Keratinocyte (primary cell): ENCODE measurements at regions not wholly inside any gene's neighbourhood (a gene's known extent, or its start where the extent isn't known, plus 50 kb on each side); places are given as distances from the start of the nearest gene placed in this dataset.

Source experiments
- DNase-seq: peaks from one replicate; pipeline ENCODE4 v3.0.0-alpha.2; 2011; ENCODE audit warnings: low read depth, missing footprints, low spot score
- FAIRE-seq: peaks from 2 replicates; lab custom pipeline; 2011; peaks lifted over from hg19 to GRCh38; lab: Jason Lieb, UNC
- H2AFZ ChIP-seq: 2 replicates; pipeline ENCODE4 v1.6.0; 2012; ENCODE audit warnings: low read length, control low read depth, inconsistent platforms; ENCODE audit not compliant: control insufficient read depth
- H3K27ac ChIP-seq: 2 replicates; pipeline ENCODE4 v1.5.1; 2011; ENCODE audit warnings: low read length; ENCODE audit not compliant: control insufficient read depth, insufficient read depth
- H3K27me3 ChIP-seq: 3 replicates; pipeline ENCODE4 v1.6.0; 2011; ENCODE audit warnings: low read length; ENCODE audit not compliant: control insufficient read depth, insufficient read depth; ENCODE audit errors: extremely low read depth
- H3K36me3 ChIP-seq, 2 experiments: 2 replicates in 1 of 2; 3 replicates in 1 of 2; pipeline ENCODE4 v1.5.1; 2011; ENCODE audit warnings: low read length in 2 of 2, mild to moderate bottlenecking in 1 of 2; ENCODE audit not compliant: control insufficient read depth in 2 of 2, insufficient read depth in 2 of 2; ENCODE audit errors: extremely low read depth in 1 of 2
- H3K4me1 ChIP-seq: 3 replicates; pipeline ENCODE4 v1.5.1; 2011; ENCODE audit warnings: low read length; ENCODE audit not compliant: control insufficient read depth, insufficient read depth; ENCODE audit errors: extremely low read depth
- H3K4me2 ChIP-seq: 3 replicates; pipeline ENCODE4 v1.6.0; 2011; ENCODE audit warnings: low read depth, low read length; ENCODE audit not compliant: control insufficient read depth, insufficient read depth; ENCODE audit errors: extremely low read depth
- H3K4me3 ChIP-seq, 3 experiments: fragments of 200-600 bp in 1 of 3; sonication (generic) in 1 of 3; 2 replicates in 2 of 3; 3 replicates in 1 of 3; pipeline ENCODE4 v1.5.1; 2011 to 2016; ENCODE audit warnings: low read length in 3 of 3, mild to moderate bottlenecking in 3 of 3, control low read depth in 2 of 3, inconsistent platforms in 1 of 3, low read depth in 1 of 3, mixed read lengths in 1 of 3, mixed run types in 1 of 3, moderate library complexity in 1 of 3; ENCODE audit not compliant: control insufficient read depth in 2 of 3, insufficient read depth in 2 of 3; ENCODE audit errors: extremely low read depth in 1 of 3
- H3K79me2 ChIP-seq: 2 replicates; pipeline ENCODE4 v1.6.0; 2012; ENCODE audit warnings: low read length; ENCODE audit not compliant: control insufficient read depth, insufficient read depth
- H3K9ac ChIP-seq: 3 replicates; pipeline ENCODE4 v1.6.0; 2011; ENCODE audit warnings: low read length; ENCODE audit not compliant: control insufficient read depth, insufficient read depth; ENCODE audit errors: extremely low read depth
- H3K9me1 ChIP-seq: 3 replicates; pipeline ENCODE4 v1.6.0; 2011; ENCODE audit warnings: low read length; ENCODE audit not compliant: control insufficient read depth, insufficient read depth; ENCODE audit errors: extremely low read depth
- H3K9me3 ChIP-seq: 2 replicates; pipeline ENCODE4 v1.5.1; 2012; ENCODE audit warnings: low read depth, low read length; ENCODE audit not compliant: control insufficient read depth
- H4K20me1 ChIP-seq: 3 replicates; pipeline ENCODE4 v1.6.0; 2011; ENCODE audit warnings: low read length; ENCODE audit not compliant: control insufficient read depth, insufficient read depth; ENCODE audit errors: extremely low read depth
- EZH2 ChIP-seq: IDR thresholded peaks from one replicate; pipeline ENCODE4 v1.6.1; 2012; ENCODE audit warnings: inconsistent platforms, mild to moderate bottlenecking, low read length, moderate library complexity
- dilution Hi-C: fragments of 300-500 bp; cut with MboI; formaldehyde crosslinking; loops from one replicate; pipeline ENCODE4 v1.7.0; 2020; ENCODE audit warnings: low sequenced_read_pairs; ENCODE audit not compliant: extremely low pct_ligation_motif_present
- TF ChIP-seq, protein P1 (sequence below), 3 experiments: IDR thresholded peaks in 1 of 3; conservative IDR thresholded peaks in 1 of 3; optimal IDR thresholded peaks in 1 of 3; 2 replicates in 2 of 3; 3 replicates in 1 of 3; pipeline versions ENCODE3 to v1.5.1; 2011; ENCODE audit warnings: low read length in 3 of 3, mild to moderate bottlenecking in 3 of 3, moderate library complexity in 2 of 3, control low read depth in 1 of 3, inconsistent platforms in 1 of 3; ENCODE audit not compliant: insufficient read depth in 2 of 3; ENCODE audit errors: extremely low read depth in 1 of 3

DNA sequence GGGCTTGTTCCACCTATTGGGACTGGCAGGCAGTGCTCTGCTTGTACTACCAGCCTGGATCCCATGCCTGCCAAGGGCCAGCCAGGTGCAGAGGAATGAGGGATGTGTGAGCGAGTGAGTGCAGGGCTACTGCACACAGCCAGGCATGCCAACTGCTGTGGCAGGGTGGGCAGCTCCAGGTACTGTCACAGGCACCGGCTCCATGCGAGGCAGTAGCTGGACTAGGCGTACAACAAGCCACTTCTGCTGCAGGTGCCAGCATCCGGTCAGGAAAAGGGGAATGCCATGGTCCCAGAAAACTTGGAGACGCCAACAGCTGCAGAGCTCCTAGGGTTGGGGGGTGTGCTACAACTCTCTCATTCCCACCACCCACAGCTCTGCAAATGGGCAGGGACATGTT lies 1356.7 kb downstream of the SI start:
- dilution Hi-C loops = no loop called here

DNA sequence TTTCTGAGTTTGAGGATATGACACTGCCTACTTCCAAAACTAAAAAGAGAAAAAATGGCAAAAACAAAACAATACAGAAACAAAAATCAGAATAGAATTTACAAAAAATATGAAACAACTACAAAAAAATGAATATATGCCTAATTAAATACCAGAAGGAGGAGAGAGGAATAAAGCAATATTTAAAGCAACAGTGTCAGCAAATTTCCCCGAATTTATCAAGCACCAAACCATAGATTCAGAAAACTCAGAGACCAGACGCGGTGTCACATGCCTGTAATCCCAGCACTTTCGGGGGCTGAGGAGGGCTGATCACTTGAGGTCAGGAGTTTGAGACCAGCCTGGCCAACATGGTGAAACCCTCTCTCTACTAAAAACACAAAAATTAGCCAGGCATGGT lies 1360.9 kb downstream of the SI start:
- H4K20me1 ChIP-seq = no peaks in the 10 kb centered on the region
- TF ChIP-seq, protein P1, sequence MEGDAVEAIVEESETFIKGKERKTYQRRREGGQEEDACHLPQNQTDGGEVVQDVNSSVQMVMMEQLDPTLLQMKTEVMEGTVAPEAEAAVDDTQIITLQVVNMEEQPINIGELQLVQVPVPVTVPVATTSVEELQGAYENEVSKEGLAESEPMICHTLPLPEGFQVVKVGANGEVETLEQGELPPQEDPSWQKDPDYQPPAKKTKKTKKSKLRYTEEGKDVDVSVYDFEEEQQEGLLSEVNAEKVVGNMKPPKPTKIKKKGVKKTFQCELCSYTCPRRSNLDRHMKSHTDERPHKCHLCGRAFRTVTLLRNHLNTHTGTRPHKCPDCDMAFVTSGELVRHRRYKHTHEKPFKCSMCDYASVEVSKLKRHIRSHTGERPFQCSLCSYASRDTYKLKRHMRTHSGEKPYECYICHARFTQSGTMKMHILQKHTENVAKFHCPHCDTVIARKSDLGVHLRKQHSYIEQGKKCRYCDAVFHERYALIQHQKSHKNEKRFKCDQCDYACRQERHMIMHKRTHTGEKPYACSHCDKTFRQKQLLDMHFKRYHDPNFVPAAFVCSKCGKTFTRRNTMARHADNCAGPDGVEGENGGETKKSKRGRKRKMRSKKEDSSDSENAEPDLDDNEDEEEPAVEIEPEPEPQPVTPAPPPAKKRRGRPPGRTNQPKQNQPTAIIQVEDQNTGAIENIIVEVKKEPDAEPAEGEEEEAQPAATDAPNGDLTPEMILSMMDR (optimal IDR thresholded peaks at IDR 0.05 in 1 of 3, IDR thresholded peaks at IDR 0.05 in 1 of 3, conservative IDR thresholded peaks at IDR 0.05 in 1 of 3; ENCODE audit: extremely low read depth in 1 of 3, insufficient read depth in 2 of 3, low read length in 3 of 3) = no peak
- no peak for TF ChIP-seq EZH2

More for the DNA sequence above, 1356.7 kb downstream of the SI start:
- Histone ChIP-seq H3K9me1 (no peaks in the 10 kb centered on the region), H2AFZ (no peak overlapping the region), H3K27me3 (no peaks in the 10 kb centered on the region), H3K36me3 (no peaks in the 10 kb centered on the region), H3K9me3 (peaks cover 3% of the 10 kb centered on the region), H4K20me1 (no peaks in the 10 kb centered on the region), H3K4me3 (no peak overlapping the region), H3K79me2 (no peaks in the 10 kb centered on the region), H3K4me2 (no peak overlapping the region), H3K4me1 (no peaks in the 10 kb centered on the region), H3K9ac (no peak overlapping the region), H3K27ac (no peak overlapping the region)
- no peak for FAIRE-seq
- no peak for DNase-seq
- TF ChIP-seq, protein P1 (optimal IDR thresholded peaks at IDR 0.05 in 1 of 3, IDR thresholded peaks at IDR 0.05 in 1 of 3, conservative IDR thresholded peaks at IDR 0.05 in 1 of 3; ENCODE audit: extremely low read depth in 1 of 3, insufficient read depth in 2 of 3, low read length in 3 of 3) = no peak
- TF ChIP-seq EZH2 = no peak

More for the DNA sequence above, 1360.9 kb downstream of the SI start:
- Histone ChIP-seq H3K4me1 (no peaks in the 10 kb centered on the region), H2AFZ (no peak overlapping the region), H3K4me3 (no peak overlapping the region), H3K9me3 (peaks cover 3% of the 10 kb centered on the region), H3K27ac (no peak overlapping the region), H3K36me3 (no peaks in the 10 kb centered on the region), H3K27me3 (no peaks in the 10 kb centered on the region), H3K4me2 (no peak overlapping the region), H3K9me1 (no peaks in the 10 kb centered on the region), H3K9ac (no peak overlapping the region), H3K79me2 (no peaks in the 10 kb centered on the region)
- dilution Hi-C loops = no loop called here
- DNase-seq (no peak), FAIRE-seq (no peak)
